Occipital lobe (tissue), 1 donor: ENCODE measurements at regions not wholly inside any gene's neighbourhood (a gene's known extent, or its start where the extent isn't known, plus 50 kb on each side); places are given as distances from the start of the nearest gene placed in this dataset.
A peak's percentile ranks its signal among the peaks of the same experiment; 100 is the strongest.
"Not testable (repeated sequence)": the region's sequence is repeated elsewhere in the genome, so short reads cannot be mapped to it uniquely, and the experiment has no call there.

Experiments
- DNase-seq: peaks from one replicate; lab custom pipeline; 2025; lab: John Stamatoyannopoulos, UW

DNA sequence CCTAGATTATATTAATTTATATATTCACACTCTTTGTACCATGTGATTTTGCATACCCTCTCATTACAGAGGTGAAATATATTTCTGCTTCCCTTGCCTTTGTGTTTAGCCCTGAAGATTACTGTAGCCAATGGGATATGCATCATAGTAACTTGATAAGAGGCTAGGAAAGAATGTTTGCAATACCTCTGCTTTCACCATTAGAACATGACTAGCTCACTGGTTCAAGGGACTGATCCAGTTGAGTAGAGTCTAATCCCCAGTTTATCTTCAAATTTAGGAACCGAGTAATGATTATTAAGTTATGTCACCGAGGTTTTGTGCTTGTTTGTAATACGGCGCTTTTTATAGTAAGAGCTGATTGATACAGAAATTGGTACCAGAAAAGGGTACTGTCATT is 552.6 kb upstream of the GJE1 start:
- no peak for DNase-seq

GRCh38 chr6:141576751-141577150 is 556.0 kb upstream of the GJE1 start:
- DNase-seq = no peak

DNA sequence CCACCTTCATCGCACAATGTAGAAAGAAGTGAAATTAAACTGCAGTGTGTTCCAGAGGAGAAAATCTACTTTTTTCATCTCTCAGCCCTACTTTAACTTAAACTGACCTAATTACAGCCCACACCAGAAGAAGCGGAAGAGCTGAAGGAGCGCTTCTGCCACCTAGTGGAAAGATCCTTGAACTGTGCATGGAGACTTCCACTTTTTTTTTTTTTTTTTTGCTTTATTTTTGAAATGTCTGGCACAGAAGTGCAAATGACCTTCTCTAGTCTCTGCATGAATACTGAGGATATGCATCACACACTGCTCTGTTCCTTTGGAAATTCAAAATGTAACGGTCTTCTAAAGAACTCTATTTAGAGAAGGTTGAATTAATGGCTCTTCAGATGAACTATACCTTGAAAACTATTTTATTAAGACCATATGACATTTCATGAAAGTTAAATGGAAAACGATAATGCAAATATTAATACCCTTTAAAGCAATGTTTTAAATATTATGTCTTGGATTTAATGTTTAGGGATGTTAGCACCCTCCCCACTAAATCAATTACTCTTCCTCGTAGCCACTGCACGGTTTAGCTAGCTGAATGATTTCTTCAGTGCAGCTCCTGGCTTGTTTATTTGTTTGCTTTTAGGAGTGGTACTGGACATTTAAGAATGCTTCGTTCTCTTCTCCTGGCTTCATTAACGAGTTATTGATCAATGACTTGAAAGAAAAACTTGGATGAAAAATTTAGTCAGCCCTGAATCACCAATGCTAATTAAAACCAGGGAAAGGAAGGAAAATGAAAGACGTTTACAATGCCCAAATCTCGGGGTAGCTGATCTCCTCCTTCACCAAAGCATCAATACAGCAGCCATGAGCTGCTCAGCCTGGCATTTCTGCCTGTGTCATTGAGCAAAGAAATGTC is 569.6 kb upstream of the GJE1 start:
- DNase-seq = peak; percentile 12

- peak; percentile 7 for DNase-seq
Measured at GRCh38 chr6:141562186-141562811, 570.4 kb upstream of the GJE1 start.

GRCh38 chr6:141561154-141561553 is 571.6 kb upstream of the GJE1 start:
- DNase-seq = no peak

GRCh38 chr6:141552463-141552862 is 580.3 kb upstream of the GJE1 start:
- no peak for DNase-seq

GRCh38 chr6:141552031-141552430 is 580.7 kb upstream of the GJE1 start:
- DNase-seq = no peak

- DNase-seq = no peak
Measured at GRCh38 chr6:141551318-141551717, 581.4 kb upstream of the GJE1 start.

- no peak for DNase-seq
Measured at GRCh38 chr6:141550471-141550870, 582.3 kb upstream of the GJE1 start.

GRCh38 chr6:141548966-141549365 is 583.8 kb upstream of the GJE1 start:
- DNase-seq = no peak

- no peak for DNase-seq
Measured at GRCh38 chr6:141541581-141542324, 591.0 kb upstream of the GJE1 start.

GRCh38 chr6:141540207-141540606 is 592.5 kb upstream of the GJE1 start:
- no peak for DNase-seq

DNA sequence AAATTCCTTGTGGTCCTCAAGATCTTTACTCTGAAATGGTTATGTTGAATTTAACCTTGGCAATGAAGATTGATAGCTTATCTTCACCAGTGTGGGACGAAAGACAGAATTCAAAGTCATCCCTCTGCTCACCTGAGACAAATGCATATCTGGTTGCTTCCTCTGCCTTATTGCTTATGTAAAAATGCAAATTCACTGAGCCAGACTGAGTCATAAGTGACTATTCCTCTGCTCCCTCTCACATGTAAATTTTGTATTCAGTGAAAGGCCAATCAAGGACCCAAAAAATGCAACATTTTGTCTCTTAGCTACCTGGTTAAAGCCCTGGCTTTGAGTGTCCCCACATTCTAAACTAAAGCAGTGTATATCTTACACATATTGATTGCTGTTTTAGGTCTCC is 593.1 kb upstream of the GJE1 start:
- DNase-seq = no peak

DNA sequence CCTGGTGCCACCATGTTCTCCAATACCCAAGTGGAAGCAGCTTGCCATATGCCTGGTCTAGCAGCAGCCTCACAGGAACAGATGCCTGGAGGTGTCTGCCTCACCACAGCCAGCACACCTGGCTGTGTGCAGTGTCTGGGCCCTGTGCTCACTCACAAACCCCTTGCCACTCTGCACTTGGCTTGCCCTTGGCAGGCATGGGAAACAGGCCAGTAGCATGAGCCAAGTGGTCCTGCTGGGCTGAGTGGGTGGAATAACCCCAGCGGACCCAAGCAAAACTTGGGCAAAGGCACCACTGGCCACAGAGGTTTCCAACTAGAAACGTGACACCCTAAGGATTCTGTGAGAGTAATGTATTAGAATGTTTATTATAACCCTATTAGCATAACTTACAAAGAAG is 600.5 kb upstream of the GJE1 start:
- DNase-seq = no peak

DNA sequence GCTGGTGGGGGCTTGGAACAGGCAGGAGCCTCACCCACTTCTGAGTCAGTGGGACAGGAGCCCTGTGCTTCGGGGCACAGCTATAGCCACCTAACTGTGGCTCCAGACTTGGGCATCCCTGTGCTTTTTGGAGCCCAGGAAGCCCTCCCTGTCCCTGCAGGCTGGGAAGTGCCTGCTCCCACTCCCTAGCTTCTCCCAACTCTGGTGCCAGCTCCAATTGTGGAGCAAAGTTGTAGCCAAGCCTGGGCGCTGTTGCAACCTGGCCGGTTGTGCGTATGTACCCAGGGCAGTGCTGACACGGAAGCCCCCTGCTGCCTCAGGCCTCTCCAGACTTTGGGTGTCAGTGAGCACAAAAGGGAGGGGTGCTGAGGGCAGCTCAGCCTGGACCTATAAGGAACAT is 601.7 kb upstream of the GJE1 start:
- DNase-seq = no peak

DNA sequence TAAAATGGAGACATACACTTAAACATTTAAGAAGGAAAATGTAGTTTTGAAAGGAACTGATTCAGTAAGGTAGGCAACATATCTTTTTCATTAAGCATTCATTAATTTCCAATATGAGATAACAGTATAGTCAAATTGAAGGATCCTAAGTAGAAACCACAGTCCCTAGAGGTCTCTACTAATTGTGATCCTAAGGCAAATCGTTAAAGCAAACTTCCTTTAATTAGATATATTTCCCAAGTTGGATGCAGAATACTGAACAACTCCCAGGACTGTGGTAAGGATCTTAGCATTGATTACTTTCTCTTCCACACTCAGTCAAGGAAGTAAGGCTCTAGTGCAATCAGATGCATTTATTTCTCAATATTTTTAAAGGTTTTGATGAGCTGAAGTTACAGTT is 604.1 kb upstream of the GJE1 start:
- no peak for DNase-seq

GRCh38 chr6:141526985-141527384 is 605.7 kb upstream of the GJE1 start:
- no peak for DNase-seq

DNA sequence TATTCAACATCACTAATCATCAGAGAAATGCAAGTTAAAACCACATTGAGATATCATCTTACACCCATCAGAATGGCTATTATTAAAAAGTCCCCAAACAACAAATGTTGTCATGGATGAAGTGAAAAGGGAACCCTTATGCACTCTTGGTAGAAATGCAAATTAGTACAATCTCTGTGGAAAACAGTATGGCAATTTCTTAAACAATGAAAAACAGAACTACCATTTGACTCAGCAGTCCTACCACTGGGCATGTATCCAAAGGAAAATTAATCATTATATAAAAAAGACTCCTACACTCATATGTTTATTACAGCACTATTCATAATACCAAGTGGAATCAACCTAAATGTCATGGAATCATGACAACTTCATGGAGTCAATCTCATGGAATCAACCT is 611.3 kb upstream of the GJE1 start:
- no peak for DNase-seq

DNA sequence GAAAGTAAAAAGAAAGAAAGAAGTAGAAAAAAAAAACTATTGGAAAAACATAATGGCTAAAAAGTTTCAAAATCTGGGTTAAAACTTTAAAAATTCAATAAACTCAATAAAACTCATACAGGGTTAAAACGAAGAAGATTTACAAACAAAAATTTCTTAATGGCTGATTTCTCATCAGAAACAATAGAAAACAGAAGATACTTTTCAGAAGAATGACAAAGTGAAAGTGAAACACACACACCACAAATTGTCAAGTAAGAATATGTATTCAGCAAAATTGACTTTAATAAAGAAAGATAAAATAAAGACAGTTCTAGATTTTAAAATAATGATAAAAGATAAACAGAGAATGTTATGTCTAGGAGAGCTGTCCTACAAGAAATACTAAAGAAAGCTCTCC is 618.9 kb upstream of the GJE1 start:
- DNase-seq = no peak

DNA sequence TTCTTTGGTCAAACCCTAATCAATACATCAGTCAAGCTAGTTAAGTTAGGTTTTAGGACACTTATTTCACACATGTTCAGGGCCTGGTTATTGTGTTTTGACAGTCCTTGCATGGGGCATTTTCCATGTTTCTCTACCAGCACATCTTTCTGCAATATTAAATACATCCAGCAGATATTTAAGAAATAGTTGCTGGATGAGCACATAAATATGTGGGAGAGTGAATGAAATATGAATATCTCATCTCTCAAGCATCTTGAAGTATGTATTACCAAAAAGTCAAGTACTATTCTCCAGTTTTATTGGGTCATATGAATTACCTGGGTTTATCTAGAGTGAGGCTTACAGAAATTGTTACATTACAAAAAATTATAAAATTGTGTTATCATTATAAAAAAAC is 621.9 kb upstream of the GJE1 start:
- no peak for DNase-seq

DNA sequence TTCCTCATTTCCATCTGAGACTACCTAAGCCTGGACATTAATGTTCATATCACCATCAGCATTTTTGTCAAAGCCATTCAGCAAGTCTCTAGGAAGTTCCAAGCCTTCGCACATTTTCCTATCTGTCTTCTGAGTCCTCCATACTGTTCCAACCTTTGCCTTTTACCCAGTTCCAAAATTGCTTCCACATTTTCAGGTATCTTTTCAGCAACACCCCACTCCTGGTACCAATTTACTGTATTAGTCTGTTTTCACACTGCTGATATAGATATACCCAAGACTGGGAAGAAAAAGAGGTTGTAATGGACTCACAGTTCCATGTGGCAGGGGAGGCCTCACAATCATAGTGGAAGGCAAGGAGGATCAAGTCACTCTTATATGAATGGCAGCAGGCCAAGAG is 626.7 kb upstream of the GJE1 start:
- DNase-seq = not testable (repeated sequence)

GRCh38 chr6:141504318-141504717 is 628.4 kb upstream of the GJE1 start:
- not testable (repeated sequence) for DNase-seq
